ENCODE measurements at regions not wholly inside any gene's neighbourhood (a gene's known extent, or its start where the extent isn't known, plus 50 kb on each side); places are given as distances from the start of the nearest gene placed in this dataset.
A peak's percentile ranks its signal among the peaks of the same experiment; 100 is the strongest.

DNA sequence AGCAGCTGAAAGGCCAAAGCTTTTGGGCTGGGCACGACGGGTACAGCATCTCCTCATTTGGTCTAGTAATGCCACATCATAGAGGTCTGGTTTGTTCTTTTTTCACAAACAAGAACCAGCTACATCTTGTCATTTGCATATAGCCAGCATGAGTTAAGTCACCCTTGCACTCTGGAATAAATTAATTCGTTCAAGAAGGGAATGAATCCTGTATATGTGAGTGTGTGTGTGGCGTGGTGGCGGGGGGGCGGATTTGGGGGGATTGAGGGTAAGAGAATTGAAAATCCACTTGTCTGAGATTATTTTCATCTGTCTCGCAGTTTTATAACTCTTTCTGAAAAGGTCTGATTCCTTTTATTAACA, 380.0 kb upstream of the CAMK1G start:
- Histone ChIP-seq H3K27me3 (peaks cover 0 to 6% (median 0%) of the 10 kb centered on the region in 3 donors), H3K4me1 (peaks cover 0 to 16% (median 12%) of the 10 kb centered on the region in 4 donors), H3K27ac (no peak overlapping the region), H3K9me3 (no peaks in the 10 kb centered on the region), H3K4me3 (no peak overlapping the region), H3K36me3 (no peaks in the 10 kb centered on the region)
- no peak for DNase-seq
- 93 to 94% methylated on average over 7 of the region's 7 CpGs for WGBS, 2 donors
- intact Hi-C loops (cut with DNase I) = loop anchor here (2.0 to 10.0 kb wide), 2 partner anchors 151 to 361 kb away; no protein-coding TSS in a partner anchor
- TF ChIP-seq POLR2AphosphoS5 (IDR thresholded peaks at IDR 0.05) = no peak
- TF ChIP-seq POLR2A (IDR thresholded peaks at IDR 0.05) = no peak
- no peak for TF ChIP-seq EP300 (IDR thresholded peaks at IDR 0.05)
- no peak for TF ChIP-seq CTCF (IDR thresholded peaks at IDR 0.05)

DNA sequence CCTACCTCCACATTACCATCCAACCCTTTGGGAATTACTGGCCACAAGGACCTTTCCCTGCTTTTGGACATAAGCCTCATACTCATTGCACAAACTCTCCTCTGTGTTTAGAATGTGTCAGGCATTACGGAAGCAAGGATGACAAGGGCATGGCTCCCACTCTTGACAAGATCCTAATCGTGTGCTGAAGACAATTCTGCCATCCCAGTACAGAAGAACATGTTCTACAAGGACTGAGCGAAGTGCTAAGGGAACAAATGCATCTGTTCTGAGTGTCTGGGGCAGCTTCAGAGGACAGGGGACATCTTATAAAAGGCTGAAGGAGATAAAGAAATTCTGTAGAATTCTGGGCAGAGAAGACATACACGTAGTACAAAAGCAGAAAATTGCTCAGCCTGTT, 378.5 kb upstream of the CAMK1G start:
- Histone ChIP-seq H3K4me3 (no peak overlapping the region), H3K36me3 (no peaks in the 10 kb centered on the region), H3K4me1 (peaks cover 0 to 16% (median 12%) of the 10 kb centered on the region in 4 donors), H3K9me3 (no peaks in the 10 kb centered on the region), H3K27me3 (peaks cover 0 to 14% (median 4%) of the 10 kb centered on the region in 3 donors), H3K27ac (no peak overlapping the region)
- DNase-seq = no peak
- intact Hi-C loops (cut with DNase I) = loop anchor here (10.0 kb wide), 1 partner anchor 360 kb away; no protein-coding TSS in a partner anchor
- 21 to 69% methylated on average over 4 of the region's 4 CpGs for WGBS, 2 donors
- no peak for TF ChIP-seq POLR2AphosphoS5 (IDR thresholded peaks at IDR 0.05)
- TF ChIP-seq POLR2A (IDR thresholded peaks at IDR 0.05) = no peak
- TF ChIP-seq EP300 (IDR thresholded peaks at IDR 0.05) = no peak
- no peak for TF ChIP-seq CTCF (IDR thresholded peaks at IDR 0.05)

- DNase-seq = no peak
- WGBS, 2 donors = 43 to 48% methylated on average over 11 of the region's 11 CpGs
- no peaks in the 10 kb centered on the region for H3K9me3 ChIP-seq
- no peaks in the 10 kb centered on the region for H3K36me3 ChIP-seq
- peaks cover 0 to 16% (median 12%) of the 10 kb centered on the region in 4 donors for H3K4me1 ChIP-seq
- no peak overlapping the region for H3K27ac ChIP-seq
- H3K27me3 ChIP-seq = peaks cover 0 to 24% (median 4%) of the 10 kb centered on the region in 3 donors
- intact Hi-C loops (cut with DNase I) = loop anchor here (10.0 kb wide), 1 partner anchor 358 kb away; no protein-coding TSS in a partner anchor
- TF ChIP-seq CTCF (IDR thresholded peaks at IDR 0.05) (no peak), POLR2A (IDR thresholded peaks at IDR 0.05) (no peak), EP300 (IDR thresholded peaks at IDR 0.05) (no peak), POLR2AphosphoS5 (IDR thresholded peaks at IDR 0.05) (no peak)
- H3K4me3 ChIP-seq = peak overlapping the region in 3 of 4 donors; percentile 21 to 37 (median 36)
Measured at GRCh38 chr1:209207126-209207700, 376.3 kb upstream of the CAMK1G start.

DNA sequence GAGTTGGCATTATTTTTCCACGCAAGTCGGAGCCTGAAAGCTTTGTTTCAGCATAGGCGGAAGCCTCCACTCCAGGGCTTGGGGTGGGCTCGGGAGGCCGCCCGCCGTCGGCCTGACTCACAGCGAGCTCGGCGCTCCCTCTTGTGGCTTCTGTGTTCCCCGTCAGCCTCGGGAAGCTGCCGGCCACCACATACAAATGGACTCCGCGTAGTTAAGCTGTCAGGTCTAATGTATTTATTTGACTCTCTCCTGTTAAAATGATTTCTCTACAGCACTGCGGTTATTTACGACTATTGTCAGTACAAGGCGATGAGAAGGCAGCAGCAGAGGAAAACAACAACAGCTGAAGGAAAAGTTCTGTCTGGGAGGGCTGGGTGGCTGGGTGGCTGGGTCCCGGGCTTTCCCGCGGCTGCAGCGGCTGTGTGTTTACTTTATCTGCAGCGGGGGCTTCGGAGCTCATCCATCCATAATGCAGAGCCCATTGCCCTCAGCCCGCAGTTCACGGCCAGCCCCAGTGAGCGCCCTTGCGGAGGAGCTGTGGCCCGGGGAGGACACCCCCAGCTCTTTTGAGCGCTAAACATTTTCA, 375.7 kb upstream of the CAMK1G start:
- H3K27me3 ChIP-seq = peaks cover 0 to 24% (median 4%) of the 10 kb centered on the region in 3 donors
- peak; percentile 79 for DNase-seq
- H3K4me3 ChIP-seq = peak overlapping the region in 3 of 4 donors; percentile 21 to 37 (median 36)
- H3K36me3 ChIP-seq = no peaks in the 10 kb centered on the region
- intact Hi-C loops (cut with DNase I) = loop anchor here (10.0 kb wide), 1 partner anchor 357 kb away; no protein-coding TSS in a partner anchor
- peaks cover 0 to 16% (median 12%) of the 10 kb centered on the region in 4 donors for H3K4me1 ChIP-seq
- H3K27ac ChIP-seq = no peak overlapping the region
- WGBS, 2 donors = 3% methylated on average over 31 of the region's 31 CpGs
- no peaks in the 10 kb centered on the region for H3K9me3 ChIP-seq
- TF ChIP-seq POLR2A (IDR thresholded peaks at IDR 0.05) = no peak
- no peak for TF ChIP-seq POLR2AphosphoS5 (IDR thresholded peaks at IDR 0.05)
- no peak for TF ChIP-seq EP300 (IDR thresholded peaks at IDR 0.05)
- TF ChIP-seq CTCF (IDR thresholded peaks at IDR 0.05) = peak; percentile 32 to 64 (median 41)

Data from sigmoid colon (tissue), 6 donors.